ENCODE measurements at regions not wholly inside any gene's neighbourhood (a gene's known extent, or its start where the extent isn't known, plus 50 kb on each side); places are given as distances from the start of the nearest gene placed in this dataset.
A peak's percentile ranks its signal among the peaks of the same experiment; 100 is the strongest.

DNA sequence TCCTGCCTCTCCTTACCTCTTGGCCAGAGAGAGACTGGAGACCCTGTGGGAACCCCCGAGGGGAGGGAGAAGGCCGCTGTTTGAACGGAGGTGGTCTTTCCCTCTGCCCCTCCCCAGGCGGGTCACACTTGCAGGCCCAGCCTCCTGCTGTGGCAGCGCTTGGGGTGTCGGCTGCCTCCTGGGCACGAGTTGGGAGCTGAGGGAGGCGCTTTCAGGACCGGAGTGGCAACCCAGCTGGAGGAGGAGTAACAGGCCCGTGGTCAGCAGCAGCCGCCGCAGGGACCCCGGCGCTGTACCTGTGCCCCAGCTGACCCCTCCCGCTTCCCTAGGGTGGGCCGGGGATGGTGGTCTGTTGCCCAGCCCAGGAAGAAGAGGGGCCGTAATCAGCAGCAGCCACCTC lies 278.3 kb downstream of the SEC14L1 start:
- no peak for DNase-seq (ENCODE audit: low read depth in 2 of 2)

DNA sequence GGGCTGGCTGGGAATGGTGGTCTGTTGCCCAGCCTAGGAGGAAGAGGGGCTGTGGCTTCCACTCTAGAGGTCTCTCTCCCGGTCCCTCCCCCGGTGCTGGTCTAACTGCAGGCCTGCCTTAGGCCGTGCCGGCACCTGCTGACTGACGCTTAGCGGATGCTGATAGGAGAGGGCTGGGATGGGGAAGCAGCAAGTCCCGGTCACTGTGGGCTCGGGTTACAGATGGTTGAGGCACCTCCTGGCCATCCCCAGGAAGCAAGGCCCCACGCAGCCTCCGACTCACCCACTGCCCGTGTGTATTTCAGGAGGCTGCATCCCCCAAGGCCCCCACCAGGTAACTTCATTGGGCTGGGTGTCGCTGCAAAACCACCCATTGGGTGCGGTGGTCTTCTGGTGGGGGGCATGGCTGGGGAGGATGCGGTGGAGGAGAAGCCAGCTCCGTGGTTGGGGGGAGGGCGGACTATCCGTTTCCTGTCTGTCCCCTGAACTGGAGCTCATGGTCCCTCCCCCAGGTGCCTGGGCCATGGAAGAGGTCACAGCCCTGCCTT lies 278.9 kb downstream of the SEC14L1 start:
- no peak for DNase-seq (ENCODE audit: low read depth in 2 of 2)

- DNase-seq (ENCODE audit: low read depth in 2 of 2): no peak
These were observed 279.5 kb downstream of the SEC14L1 start for GRCh38 chr17:77420095-77420803.

DNA sequence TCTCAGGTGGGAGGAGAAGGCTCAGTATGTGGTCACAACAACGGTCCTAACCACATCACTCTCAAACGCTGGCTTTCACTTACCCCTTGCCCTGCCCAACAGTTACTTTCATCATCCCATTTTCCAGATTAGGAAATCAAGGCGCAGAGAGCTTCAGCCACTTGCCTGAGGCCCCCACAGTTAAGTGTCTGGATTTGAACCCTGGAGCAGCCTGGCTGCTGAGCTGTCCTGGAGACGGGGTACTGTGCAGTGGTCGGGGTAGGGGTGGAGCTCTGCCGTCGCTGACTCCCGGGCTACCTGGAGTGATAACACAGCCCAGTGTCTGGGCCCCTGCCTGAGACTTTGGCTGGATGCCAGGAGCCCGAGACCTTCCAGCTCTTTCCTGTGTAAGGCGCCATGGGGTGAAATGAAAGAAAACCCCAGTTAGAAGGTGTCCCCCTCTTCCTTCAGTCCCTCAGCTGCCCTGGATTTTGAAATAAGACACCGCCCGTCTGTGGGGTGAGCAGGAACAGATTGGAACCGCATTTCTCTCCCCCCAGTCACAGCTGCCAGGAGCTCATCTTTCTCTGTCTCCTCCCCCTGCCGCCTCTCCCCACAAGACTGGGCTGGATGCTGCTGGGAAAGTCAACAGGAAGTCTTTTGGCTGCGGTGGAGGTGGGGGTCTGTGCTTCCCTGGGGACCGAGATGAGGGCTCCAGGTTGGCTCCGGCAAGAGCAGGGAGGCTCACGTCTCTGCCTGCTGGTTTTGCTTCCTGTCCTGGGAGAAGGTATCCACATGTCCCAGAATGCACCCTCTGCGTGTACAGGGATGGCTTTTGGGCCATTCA lies 280.2 kb downstream of the SEC14L1 start:
- DNase-seq (ENCODE audit: low read depth in 2 of 2): peak; percentile 88 to 89

DNA sequence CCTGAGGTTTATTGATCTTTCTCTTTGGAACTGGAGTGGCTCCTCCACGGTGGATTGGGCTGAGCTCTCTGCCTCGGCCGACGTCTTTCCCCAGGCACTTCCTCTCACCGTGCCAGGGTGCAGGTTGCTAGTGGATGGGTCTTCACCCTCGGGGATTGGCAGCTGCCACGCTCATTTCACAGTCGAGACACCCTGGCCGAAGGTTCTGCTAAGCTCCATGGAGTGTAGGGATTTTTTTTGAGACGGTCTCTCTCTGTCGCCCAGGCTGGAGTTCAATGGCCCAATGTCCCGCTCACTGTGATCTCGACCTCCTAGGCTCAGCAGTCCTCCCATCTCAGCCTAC lies 280.8 kb downstream of the SEC14L1 start:
- DNase-seq (ENCODE audit: low read depth in 2 of 2): no peak

- DNase-seq (ENCODE audit: low read depth in 2 of 2): no peak
These were observed 281.5 kb downstream of the SEC14L1 start for GRCh38 chr17:77422104-77422747.

DNA sequence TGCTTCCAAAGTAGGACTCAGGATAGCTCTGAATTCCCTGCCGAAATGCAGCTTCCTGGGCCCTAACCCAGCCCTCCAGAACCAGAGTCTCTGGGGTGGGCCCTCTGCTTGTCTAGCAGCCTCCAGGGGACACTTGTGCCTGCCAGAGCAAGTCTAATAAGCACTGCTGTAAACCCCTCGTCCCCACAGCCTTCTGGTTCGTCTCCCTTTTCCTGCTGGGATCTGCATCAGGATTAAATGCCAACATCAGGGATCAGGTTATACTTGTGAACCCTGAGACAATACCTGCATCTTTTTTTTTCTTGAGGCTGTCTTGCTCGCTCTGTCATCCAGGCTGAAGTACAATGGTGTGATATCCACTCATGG lies 282.0 kb downstream of the SEC14L1 start:
- DNase-seq (ENCODE audit: low read depth in 2 of 2): no peak

GRCh38 chr17:77423589-77424451 lies 283.1 kb downstream of the SEC14L1 start:
- DNase-seq (ENCODE audit: low read depth in 2 of 2): peak; percentile 79 to 83

- DNase-seq (ENCODE audit: low read depth in 2 of 2): no peak
These were observed 284.0 kb downstream of the SEC14L1 start for GRCh38 chr17:77424585-77425344.

DNA sequence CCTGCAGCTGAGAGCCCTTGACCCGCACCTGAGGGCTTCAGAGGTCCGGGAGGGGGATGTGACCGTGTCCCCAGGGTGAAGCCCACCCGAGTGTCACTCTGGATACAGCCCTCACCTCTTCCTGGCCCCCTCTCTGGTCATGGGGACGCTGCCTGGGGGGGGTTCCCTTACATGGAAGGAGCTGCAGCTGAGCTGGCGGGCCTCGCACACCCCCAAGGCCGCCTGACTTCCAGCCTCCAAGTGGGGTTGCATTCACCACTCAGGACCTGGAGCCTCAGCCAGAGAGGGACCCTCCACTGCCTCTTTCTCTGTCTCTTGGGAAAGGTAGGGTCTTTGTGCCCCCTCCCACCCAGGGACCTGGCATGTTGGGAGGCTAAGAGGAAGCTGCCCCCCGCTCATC lies 284.6 kb downstream of the SEC14L1 start:
- no peak for DNase-seq (ENCODE audit: low read depth in 2 of 2)

DNA sequence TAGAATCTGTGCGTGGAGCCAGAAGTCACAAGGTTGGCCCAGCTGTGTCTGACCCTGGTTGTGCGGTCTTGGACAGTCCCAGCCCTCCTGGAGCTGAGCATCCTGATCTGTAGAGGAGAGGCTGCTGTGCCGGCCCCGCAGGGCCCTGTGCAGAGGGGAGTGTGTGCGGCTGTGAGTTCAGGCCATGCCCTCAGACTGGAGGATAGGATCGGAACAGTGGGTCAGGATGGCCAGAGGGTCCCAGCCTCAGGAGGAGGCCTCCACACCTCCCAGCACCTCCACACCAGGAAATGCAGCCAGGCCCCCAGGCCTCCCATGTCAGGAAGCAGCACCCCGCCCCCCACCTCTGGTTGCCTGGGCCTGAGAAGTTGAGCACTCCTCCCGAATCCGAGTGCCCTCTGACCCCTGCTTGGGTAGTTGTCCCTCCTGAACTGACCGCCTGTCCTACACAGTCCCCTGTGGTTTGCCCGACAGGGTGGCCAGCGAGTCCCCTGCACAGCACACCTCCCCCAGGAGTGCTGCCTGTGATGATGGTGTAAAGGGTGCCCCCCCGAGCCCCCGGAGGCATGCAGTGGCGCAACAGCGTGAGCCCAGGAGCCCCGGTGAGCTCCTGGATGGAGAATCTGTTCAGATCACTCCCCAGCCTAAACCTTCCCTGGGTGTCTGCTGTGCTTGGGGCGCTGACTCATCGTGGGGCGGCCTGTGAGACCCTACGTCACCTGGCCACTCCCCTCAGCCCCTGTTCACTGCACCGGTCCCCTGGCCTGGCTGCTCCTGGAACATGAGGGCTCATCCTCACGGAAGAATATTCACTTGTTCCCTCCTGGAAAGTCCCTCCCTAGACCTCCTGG lies 285.2 kb downstream of the SEC14L1 start:
- DNase-seq (ENCODE audit: low read depth in 2 of 2): no peak

DNA sequence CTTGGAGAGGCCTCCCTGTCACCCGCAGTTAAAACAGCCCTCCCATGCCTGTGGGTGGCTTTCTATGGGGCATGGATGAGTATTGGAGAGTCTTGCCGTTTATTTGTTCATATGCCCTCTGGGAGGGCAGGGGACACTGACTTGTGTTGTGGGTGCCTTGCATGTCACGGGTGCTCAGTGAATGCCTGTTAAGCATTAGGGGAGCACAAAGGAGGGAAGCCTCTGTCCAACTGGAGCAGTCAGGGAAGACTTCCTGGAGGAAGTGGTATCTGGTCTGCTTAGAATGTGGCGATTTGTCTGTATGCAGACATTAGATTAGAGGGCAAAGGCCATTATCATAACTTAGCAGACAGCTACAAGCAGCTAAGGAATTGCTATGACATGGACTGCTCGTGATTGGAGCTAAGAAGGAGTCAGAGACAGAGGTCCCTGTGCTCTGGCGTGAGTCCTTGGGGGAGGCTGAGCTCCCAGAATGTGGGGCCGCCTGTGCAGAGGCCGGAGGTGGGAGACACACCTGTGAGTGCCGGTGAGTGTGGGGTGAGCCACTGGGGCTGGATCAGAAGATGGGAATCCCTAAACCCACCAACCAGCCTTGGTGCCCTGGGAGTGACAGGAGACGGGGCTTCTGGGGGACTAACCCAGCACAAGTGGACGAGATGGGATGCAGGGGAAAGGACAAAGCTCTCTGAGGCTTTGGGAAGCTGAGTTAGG lies 286.1 kb downstream of the SEC14L1 start:
- DNase-seq (ENCODE audit: low read depth in 2 of 2): no peak

DNA sequence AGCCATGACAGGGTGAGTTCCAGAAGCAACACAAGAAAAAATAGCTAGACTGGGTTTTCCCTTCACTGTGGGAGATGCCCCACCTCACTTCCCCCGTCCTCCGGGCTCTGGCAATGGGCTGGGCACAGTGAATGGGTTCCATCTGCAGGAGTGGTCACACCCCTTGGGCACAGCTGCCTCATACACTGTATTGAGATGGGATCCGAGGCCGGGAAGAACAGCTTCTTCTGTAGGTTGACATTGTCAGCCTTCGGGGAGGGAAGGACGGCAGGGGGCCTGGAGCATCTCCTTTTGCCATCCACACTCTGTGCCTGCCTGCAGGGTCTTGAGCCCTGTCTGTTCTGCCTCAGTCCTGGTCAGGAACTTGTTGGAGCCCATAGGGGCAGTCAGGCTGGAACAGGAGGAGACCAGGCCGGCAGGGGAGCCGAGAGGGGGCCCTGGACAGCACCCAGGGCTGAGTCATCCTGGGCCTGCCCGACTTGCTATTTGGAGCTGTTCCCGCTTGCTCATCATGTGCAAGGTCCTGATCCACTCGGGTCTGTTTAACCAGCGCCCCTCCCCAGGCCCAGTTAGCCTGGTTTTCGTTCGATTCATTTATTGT lies 286.7 kb downstream of the SEC14L1 start:
- no peak for DNase-seq (ENCODE audit: low read depth in 2 of 2)

DNA sequence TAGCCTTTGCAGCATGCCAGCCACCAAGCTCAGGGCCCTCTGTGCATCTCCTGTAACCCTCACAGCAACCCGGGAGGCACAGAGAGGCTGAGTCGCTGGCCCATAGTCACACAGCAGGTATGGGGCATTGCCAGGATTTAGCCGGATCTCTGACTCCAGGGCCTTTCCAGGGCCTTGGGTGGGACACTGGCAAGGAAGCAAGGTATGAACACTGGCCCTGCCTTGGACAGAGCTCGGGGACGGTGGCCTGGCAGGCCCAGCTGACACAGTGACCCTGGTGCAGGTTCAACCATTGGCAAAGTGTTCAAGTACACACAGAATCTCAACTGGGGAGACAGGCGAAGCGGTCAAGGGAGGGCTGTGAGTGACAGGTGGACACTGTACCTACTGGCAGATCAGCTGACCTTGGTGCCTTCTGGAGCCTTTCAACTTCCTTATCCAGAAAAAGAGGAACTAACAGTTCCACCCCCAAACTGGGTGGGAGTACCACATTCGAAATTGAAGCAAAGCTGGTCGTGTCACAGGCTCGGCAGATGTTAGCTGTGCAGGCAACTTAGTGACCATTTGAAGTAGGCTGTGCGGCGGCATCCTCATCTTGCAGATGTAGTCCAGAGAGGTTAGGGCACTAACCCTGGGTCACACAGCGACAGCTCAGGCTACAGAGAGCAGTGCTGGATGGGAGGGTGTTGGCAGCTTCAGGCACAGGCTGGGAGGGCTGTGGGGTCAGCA lies 287.4 kb downstream of the SEC14L1 start:
- DNase-seq (ENCODE audit: low read depth in 2 of 2): no peak

- no peak for DNase-seq (ENCODE audit: low read depth in 2 of 2)
These were observed 288.1 kb downstream of the SEC14L1 start for GRCh38 chr17:77428749-77429368.

DNA sequence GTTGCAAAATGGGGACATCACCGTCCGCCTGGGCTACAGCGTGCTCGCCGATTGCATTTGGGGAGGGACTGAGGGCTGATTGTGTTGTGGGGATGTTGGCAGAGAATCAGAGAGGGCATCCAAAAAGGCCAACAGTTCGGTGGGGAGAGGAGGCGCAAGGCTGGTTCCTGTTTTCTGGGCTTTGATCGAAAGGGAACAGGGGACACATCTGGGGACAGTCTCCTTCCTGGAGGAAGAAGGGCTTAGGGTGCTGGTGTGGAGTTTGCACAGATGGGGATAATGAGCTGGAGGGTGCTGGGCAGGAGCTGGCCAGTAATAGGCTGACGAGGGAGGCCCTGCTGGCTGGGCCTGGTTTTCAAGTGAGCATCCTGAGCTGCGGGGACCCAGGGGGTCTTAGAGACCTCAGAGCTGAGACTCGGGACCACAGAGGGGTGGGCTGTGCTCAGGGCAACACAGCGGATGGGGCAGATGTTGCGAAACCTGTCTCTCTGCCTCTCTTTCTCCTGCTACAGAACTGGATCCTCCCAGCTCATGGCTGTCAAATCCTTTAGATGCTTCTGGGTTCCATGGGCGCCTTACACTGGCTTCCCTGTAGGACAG lies 288.7 kb downstream of the SEC14L1 start:
- DNase-seq (ENCODE audit: low read depth in 2 of 2): no peak

All from fibroblast of skin of left quadriceps (primary cell).